Upper lobe of left lung (tissue), 4 donors: ENCODE measurements at regions not wholly inside any gene's neighbourhood (a gene's known extent, or its start where the extent isn't known, plus 50 kb on each side); places are given as distances from the start of the nearest gene placed in this dataset.

Source experiments
- EP300 ChIP-seq, 4 donors: sonication (generic); formaldehyde crosslinking; IDR thresholded peaks; one replicate each; pipeline ENCODE4 v1.5.1; 2017; ENCODE audit warnings: antibody characterized with exemption in 4 of 4, control low read depth in 2 of 4
- POLR2A ChIP-seq, 4 donors: fragments of 450-650 bp; IDR thresholded peaks; one replicate each; pipeline ENCODE4 v1.5.1; 2016 to 2017; ENCODE audit warnings: antibody characterized with exemption in 4 of 4, mild to moderate bottlenecking in 2 of 4
- POLR2AphosphoS5 ChIP-seq, 2 donors: sonication (generic); formaldehyde crosslinking; IDR thresholded peaks; one replicate each; pipeline ENCODE4 v1.5.1; 2017; ENCODE audit warnings: antibody characterized with exemption in 2 of 2
- TF ChIP-seq, protein P1 (sequence below), 6 experiments: fragments of 450-650 bp in 4 of 6; fragments of 200-600 bp in 2 of 6; sonication (generic) in 2 of 6; IDR thresholded peaks; one replicate each; pipeline ENCODE4 v1.5.1; 2016 to 2019; ENCODE audit warnings: antibody characterized with exemption in 6 of 6

DNA sequence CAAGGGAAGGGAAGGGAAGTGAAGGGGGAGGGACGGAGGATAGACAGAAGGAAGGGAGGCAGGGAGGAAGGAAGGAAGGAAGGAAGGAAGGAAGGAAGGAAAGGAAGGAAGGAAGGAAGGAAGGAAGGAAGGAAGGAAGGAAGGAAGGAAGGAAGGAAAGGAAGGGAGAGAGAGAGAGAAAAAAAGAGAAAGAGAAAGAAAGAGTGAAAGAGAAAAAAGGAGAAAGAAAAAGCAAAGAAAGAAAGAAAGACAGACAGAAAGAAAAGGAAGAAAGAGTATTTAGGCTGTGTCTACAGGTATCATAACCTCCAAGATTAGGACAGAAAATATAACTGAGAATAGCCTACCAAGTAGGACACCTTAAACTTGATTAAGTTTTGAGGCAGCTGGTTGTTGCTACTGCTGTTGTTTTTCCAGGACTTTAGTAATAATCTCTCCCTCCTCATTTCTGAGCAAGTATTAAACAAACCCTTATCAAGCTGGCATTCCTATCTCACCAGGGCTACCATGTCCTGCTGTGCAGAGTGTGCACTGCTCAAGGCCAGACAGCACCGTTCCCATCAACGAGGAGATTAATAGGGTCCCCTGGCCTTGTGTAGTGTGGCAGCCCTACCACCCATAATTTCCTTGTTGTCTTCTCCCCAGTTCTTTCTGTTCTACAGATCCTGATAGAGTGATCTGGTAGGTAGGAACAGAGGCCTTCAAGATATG, 90.5 kb upstream of the FHL2 start:
- TF ChIP-seq POLR2A (IDR thresholded peaks at IDR 0.05) (no peak), EP300 (IDR thresholded peaks at IDR 0.05) (no peak), POLR2AphosphoS5 (IDR thresholded peaks at IDR 0.05) (no peak)
- TF ChIP-seq, protein P1, sequence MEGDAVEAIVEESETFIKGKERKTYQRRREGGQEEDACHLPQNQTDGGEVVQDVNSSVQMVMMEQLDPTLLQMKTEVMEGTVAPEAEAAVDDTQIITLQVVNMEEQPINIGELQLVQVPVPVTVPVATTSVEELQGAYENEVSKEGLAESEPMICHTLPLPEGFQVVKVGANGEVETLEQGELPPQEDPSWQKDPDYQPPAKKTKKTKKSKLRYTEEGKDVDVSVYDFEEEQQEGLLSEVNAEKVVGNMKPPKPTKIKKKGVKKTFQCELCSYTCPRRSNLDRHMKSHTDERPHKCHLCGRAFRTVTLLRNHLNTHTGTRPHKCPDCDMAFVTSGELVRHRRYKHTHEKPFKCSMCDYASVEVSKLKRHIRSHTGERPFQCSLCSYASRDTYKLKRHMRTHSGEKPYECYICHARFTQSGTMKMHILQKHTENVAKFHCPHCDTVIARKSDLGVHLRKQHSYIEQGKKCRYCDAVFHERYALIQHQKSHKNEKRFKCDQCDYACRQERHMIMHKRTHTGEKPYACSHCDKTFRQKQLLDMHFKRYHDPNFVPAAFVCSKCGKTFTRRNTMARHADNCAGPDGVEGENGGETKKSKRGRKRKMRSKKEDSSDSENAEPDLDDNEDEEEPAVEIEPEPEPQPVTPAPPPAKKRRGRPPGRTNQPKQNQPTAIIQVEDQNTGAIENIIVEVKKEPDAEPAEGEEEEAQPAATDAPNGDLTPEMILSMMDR (IDR thresholded peaks at IDR 0.05): no peak
